Fibroblast of villous mesenchyme (primary cell): ENCODE measurements at regions not wholly inside any gene's neighbourhood (a gene's known extent, or its start where the extent isn't known, plus 50 kb on each side); places are given as distances from the start of the nearest gene placed in this dataset.

Experiments used
- DNase-seq: peaks from one replicate; pipeline ENCODE4 v3.0.0-alpha.2; 2010; ENCODE audit warnings: low read depth
- H3K4me3 ChIP-seq: 2 replicates; pipeline ENCODE4 v1.5.1; 2011; ENCODE audit warnings: low read depth, mild to moderate bottlenecking, low read length
- TF ChIP-seq, protein P1 (sequence below): IDR thresholded peaks from 2 replicates; pipeline ENCODE4 v1.5.1; 2012; ENCODE audit warnings: low read depth, mild to moderate bottlenecking, low read length; ENCODE audit not compliant: insufficient read depth

DNA sequence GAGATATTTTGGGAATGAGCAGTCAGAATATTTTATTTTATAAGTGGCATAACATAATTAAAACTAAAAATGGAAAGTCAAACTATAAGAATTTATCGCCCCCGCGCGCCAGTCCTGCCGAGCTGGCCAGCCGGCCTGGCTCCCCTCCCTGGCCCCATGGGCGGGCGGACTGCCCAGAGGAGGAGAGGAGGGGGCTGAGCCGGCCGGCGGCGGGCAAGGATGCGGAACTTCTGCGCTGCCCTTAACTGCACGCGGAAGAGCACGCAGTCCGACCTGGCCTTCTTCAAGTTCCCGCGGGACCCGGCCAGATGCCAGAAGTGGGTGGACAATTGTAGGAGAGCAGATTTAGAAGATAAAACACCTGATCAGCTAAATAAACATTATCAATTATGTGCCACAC, 96.8 kb downstream of the DKK1 start:
- TF ChIP-seq, protein P1, sequence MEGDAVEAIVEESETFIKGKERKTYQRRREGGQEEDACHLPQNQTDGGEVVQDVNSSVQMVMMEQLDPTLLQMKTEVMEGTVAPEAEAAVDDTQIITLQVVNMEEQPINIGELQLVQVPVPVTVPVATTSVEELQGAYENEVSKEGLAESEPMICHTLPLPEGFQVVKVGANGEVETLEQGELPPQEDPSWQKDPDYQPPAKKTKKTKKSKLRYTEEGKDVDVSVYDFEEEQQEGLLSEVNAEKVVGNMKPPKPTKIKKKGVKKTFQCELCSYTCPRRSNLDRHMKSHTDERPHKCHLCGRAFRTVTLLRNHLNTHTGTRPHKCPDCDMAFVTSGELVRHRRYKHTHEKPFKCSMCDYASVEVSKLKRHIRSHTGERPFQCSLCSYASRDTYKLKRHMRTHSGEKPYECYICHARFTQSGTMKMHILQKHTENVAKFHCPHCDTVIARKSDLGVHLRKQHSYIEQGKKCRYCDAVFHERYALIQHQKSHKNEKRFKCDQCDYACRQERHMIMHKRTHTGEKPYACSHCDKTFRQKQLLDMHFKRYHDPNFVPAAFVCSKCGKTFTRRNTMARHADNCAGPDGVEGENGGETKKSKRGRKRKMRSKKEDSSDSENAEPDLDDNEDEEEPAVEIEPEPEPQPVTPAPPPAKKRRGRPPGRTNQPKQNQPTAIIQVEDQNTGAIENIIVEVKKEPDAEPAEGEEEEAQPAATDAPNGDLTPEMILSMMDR: no peak
- DNase-seq: no peak
- no peak overlapping the region for H3K4me3 ChIP-seq

DNA sequence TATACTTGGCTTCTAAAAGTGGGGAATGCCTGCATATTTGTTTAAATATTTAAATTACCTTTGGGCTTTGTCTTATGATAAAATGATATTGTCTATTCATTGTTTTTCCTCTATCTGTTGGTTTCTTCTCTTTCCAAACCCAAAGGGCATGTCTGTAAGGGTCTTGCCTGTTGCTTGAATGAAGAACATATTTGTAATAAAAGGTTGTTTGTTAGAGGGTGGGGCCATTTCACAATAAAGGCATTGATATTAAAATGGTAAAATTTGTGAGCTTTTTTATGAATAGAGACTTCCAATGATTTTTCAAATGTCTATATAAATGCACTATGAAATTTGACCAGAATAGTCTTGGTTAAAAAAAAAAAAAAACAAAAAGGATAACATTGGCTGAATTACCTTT, 105.2 kb downstream of the DKK1 start:
- no peak for DNase-seq
- no peak overlapping the region for H3K4me3 ChIP-seq
- TF ChIP-seq, protein P1: no peak

DNA sequence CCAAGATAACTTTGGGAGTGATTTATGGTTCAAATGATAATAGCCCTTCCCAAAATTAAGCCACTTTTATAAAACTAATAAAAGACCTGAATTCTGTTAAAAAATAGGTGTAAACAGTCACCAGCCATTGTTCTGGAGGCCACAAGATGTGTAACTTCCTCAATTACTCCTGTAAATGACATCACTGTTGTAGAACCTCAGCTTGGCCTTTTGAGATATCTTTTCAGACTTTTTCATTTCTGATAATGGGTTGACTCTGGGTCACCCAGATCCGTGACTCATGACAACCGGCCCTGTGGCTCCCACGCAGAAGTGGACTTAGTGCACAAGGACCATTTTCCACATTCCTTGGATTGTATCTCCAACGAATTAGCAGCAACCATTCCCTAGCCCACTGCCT, 106.6 kb downstream of the DKK1 start:
- no peak for DNase-seq
- TF ChIP-seq, protein P1: no peak
- H3K4me3 ChIP-seq: no peak overlapping the region

DNA sequence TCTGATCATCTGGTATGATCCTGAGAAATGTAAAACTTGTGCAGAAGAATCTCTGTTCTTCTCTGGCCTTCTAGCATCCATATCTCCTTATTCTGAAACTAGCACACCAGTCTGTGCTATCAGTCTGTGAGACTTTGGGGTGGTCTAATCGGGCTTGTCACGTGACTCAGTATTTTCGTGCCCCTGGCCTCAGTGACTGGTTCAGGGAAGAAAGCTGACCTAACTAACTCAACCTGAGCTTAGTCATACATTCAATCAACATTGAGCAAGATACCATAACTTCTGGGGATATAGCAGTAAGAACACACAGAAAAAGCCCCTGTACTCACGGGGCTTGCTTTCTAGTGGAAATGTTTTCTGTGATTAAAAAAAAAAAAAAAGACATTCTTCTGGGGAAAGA, 109.3 kb downstream of the DKK1 start:
- H3K4me3 ChIP-seq: no peak overlapping the region
- no peak for DNase-seq
- TF ChIP-seq, protein P1: no peak

DNA sequence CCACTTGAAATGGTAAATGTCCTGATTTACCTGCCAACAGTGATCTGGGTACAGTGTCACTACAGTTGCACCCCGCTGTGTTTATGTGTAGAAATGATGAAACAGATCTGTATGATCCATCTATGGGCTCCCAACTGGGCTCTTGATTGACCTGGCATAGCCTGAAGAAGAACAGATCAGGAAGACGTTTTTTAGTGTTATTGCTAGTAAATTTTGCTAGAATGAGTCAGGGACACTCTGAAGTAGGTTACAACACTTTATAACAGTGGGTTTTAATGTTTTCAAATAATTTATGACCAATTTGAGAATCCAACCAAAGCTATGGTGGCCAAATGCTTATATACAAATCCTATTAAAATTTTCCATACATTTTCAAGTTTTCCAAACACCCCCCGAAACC, 110.3 kb downstream of the DKK1 start:
- TF ChIP-seq, protein P1: no peak
- DNase-seq: peak; percentile 56
- H3K4me3 ChIP-seq: no peak overlapping the region

DNA sequence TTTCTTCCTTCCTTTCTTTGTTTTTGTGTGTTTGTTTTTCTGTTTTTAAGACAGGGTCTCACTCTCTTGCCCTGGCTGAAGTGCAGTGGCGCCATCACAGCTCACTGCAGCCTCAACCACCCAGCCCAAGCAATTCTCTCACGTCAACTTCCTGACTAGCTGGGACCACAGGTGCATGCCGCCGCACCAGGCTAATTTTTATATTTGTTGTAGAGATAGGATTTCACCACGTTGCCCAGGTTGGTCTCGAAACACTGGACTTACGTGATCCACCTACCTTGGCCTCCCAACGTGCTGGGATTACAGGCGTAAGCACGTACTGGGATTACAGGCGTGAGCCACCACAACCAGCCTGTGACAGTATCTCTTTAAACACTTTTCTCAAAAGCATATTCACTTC, 120.7 kb downstream of the DKK1 start:
- no peak for DNase-seq
- TF ChIP-seq, protein P1: no peak
- no peak overlapping the region for H3K4me3 ChIP-seq

DNA sequence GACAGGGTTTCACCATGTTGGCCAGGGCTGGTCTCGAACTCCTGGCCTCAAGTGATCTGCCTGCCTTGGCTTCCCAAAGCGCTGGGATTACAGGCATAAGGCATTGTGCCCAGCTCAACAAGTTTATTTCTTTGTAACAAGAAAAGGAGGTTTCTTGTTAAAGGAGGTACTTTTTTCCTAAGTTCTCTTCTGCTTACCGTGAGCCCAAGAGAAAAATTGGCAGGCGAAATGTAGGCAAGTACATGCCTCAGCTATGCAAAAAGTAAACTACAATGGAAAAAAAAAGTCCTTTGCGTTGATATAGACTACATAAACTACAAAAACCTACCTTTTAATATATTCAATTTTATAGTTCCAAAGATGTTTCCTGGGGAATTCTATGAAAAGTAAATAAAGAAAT, 122.6 kb downstream of the DKK1 start:
- DNase-seq: peak; percentile 26
- H3K4me3 ChIP-seq: no peak overlapping the region
- TF ChIP-seq, protein P1: no peak
